Common myeloid progenitor, CD34-positive (primary cell): ENCODE measurements at regions not wholly inside any gene's neighbourhood (a gene's known extent, or its start where the extent isn't known, plus 50 kb on each side); places are given as distances from the start of the nearest gene placed in this dataset.
"Not testable (repeated sequence)": the region's sequence is repeated elsewhere in the genome, so short reads cannot be mapped to it uniquely, and the experiment has no call there.

Experiments used
- CTCF ChIA-PET: fragments of 350-600 bp; sonication (Branson Sonifier 250); formaldehyde crosslinking; loops from one replicate; lab custom pipeline; 2021; ENCODE audit warnings: antibody characterized with exemption; lab: Charles Lee
- POLR2A ChIA-PET: fragments of 350-600 bp; sonication (Branson Sonifier 250); formaldehyde crosslinking; loops from one replicate; lab custom pipeline; 2021; ENCODE audit warnings: antibody characterized with exemption; lab: Charles Lee
- DNase-seq, 3 donors: peaks; one replicate each; pipeline versions ENCODE4 v3.0.0 to v3.0.0-alpha.2; 2013
- H3K27ac ChIP-seq, 2 experiments: 1 replicate in 1 of 2; 2 replicates in 1 of 2; pipeline ENCODE4 v1.7.0; 2013; ENCODE audit warnings: inconsistent platforms in 2 of 2, low read length in 2 of 2, mild to moderate bottlenecking in 2 of 2, low read depth in 1 of 2, moderate library complexity in 1 of 2; ENCODE audit not compliant: severe bottlenecking in 2 of 2, insufficient read depth in 1 of 2, poor library complexity in 1 of 2
- H3K27me3 ChIP-seq, 5 experiments: replicated peaks in 2 of 5; 1 replicate in 3 of 5; 2 replicates in 2 of 5; pipeline versions ENCODE4 v1.6.1 to v1.7.0; 2013; ENCODE audit warnings: low read length in 4 of 5, mild to moderate bottlenecking in 2 of 5, moderate library complexity in 2 of 5, inconsistent platforms in 1 of 5; ENCODE audit not compliant: insufficient read depth in 5 of 5, control insufficient read depth in 4 of 5
- H3K36me3 ChIP-seq, 4 experiments: 1 replicate in 2 of 4; 2 replicates in 2 of 4; pipeline versions ENCODE4 v1.6.1 to v1.7.0; 2013; ENCODE audit warnings: low read length in 3 of 4, control low read depth in 1 of 4, mild to moderate bottlenecking in 1 of 4; ENCODE audit not compliant: control insufficient read depth in 4 of 4, insufficient read depth in 4 of 4
- H3K4me1 ChIP-seq, 4 experiments: 1 replicate in 3 of 4; 2 replicates in 1 of 4; pipeline versions ENCODE4 v1.6.1 to v1.7.1; 2013; ENCODE audit warnings: low read length in 3 of 4, mild to moderate bottlenecking in 3 of 4, control low read depth in 1 of 4, inconsistent platforms in 1 of 4, moderate library complexity in 1 of 4; ENCODE audit not compliant: control insufficient read depth in 4 of 4, insufficient read depth in 4 of 4; ENCODE audit errors: control extremely low read depth in 1 of 4
- H3K4me3 ChIP-seq, 7 experiments: 1 replicate in 4 of 7; 2 replicates in 3 of 7; pipeline versions ENCODE4 v1.5.1 to v1.7.0; 2013; ENCODE audit warnings: mild to moderate bottlenecking in 7 of 7, low read length in 6 of 7, moderate library complexity in 6 of 7, inconsistent platforms in 2 of 7, low read depth in 2 of 7, control low read depth in 1 of 7; ENCODE audit not compliant: insufficient read depth in 4 of 7, control insufficient read depth in 1 of 7; ENCODE audit errors: extremely low read depth in 1 of 7
- H3K9me3 ChIP-seq, 5 experiments: 1 replicate in 4 of 5; 2 replicates in 1 of 5; pipeline versions ENCODE4 v1.6.1 to v1.7.1; 2013; ENCODE audit warnings: low read length in 4 of 5, mild to moderate bottlenecking in 2 of 5, inconsistent platforms in 1 of 5, low read depth in 1 of 5, moderate library complexity in 1 of 5; ENCODE audit not compliant: control insufficient read depth in 4 of 5, insufficient read depth in 2 of 5; ENCODE audit errors: control extremely low read depth in 1 of 5
- WGBS: methylation state at CpG from one replicate; pipeline ENCODE4 v1.1.5; 2013; ENCODE audit not compliant: insufficient coverage; 5-methylcytosine and 5-hydroxymethylcytosine counted together

DNA sequence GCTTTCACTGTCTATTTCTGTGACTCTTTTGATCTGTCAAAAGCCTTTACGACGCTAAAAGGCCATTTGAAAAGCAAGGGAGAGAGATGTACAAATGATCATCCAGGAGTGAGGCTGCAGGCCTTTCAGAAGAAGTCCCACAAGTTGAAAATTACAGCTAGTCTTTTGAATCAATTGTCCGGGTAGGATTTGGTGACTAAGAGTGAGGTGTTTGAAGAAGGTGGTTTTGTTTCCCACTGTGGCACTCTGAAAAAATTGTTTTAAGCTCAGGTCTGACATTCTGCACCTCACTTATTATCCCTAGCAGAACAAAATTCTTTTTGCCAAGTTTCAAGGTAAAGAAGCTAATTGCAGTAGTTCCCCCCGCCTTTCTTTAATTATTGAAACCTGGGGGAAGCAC is 50.8 kb upstream of the TMEM108 start:
- Histone ChIP-seq H3K4me1 (no peaks in the 10 kb centered on the region), H3K9me3 (no peaks in the 10 kb centered on the region), H3K36me3 (no peaks in the 10 kb centered on the region), H3K4me3 (no peak overlapping the region), H3K27me3 (peaks cover 0 to 2% (median 0%) of the 10 kb centered on the region in 5 experiments), H3K27ac (no peak overlapping the region)
- POLR2A ChIA-PET: no interaction called here
- no peak for DNase-seq
- 90% methylated on average over 2 of the region's 4 CpGs for WGBS
- CTCF ChIA-PET: no interaction called here

DNA sequence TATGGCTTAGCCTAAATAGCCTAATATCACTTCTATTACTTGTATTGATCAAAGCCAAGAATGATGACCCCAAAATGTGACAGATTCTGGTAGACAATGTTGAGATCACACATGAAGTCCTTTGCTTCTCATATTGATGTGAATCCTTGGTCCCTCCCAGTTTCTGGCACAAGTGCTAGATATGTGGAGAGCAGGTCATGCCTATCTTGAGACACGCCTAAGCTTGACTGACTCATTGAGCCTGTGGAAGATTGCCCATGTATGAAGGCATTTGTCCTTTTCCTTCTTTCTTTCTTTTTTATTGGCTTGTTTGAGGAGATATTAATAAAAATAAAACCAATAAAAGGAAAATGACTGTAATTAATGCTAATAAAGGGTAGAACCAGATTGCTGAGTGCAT is 54.0 kb upstream of the TMEM108 start:
- H3K27me3 ChIP-seq: peaks cover 0 to 2% (median 0%) of the 10 kb centered on the region in 5 experiments
- no peak for DNase-seq
- H3K27ac ChIP-seq: no peak overlapping the region
- H3K4me1 ChIP-seq: no peaks in the 10 kb centered on the region
- POLR2A ChIA-PET: no interaction called here
- H3K9me3 ChIP-seq: peaks cover 0 to 2% (median 0%) of the 10 kb centered on the region in 5 experiments
- 100% methylated on average over 1 of the region's 1 CpG for WGBS
- H3K4me3 ChIP-seq: no peak overlapping the region
- no peaks in the 10 kb centered on the region for H3K36me3 ChIP-seq
- CTCF ChIA-PET: interaction anchor here (0.8 kb wide), 1 partner anchor 398 kb away, joined by 3 read pairs; no protein-coding TSS in a partner anchor

DNA sequence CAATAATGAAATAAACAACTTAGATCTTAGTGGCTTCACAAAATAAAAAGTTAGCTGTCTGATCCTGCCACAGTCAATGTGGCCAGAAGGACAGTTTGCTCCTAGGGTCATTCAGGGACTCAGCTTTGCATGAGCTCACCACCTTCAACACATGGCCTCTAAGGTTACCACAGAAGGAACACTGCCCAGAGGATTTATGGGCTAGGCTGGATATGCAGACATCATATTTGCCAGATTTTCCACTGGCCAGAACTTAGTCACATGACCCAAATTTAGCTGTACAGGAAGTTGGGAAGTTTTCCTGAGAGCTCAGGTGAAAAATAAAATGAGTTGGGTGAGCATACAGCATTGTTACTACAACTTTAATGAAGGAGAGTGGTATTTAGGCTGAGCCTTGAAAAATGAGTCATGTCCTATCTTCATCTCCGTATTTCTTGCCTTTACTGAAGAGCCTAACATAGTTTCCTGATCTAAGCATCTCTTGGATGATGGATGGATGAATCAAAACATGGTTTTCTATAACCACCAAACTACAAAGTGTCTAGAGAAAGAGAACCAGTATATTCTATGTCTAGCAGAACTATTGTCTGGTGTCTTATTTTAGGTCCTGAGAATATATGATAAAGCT is 54.9 kb upstream of the TMEM108 start:
- Histone ChIP-seq H3K36me3 (no peaks in the 10 kb centered on the region), H3K27ac (no peak overlapping the region), H3K27me3 (peaks cover 0 to 2% (median 0%) of the 10 kb centered on the region in 5 experiments), H3K4me3 (no peak overlapping the region), H3K4me1 (no peaks in the 10 kb centered on the region), H3K9me3 (peaks cover 0 to 2% (median 0%) of the 10 kb centered on the region in 5 experiments)
- ChIA-PET CTCF (interaction anchor here (0.7 kb wide), 1 partner anchor 12 kb away, joined by 3 read pairs; no protein-coding TSS in a partner anchor), POLR2A (no interaction called here)
- 100% methylated on average over 1 of the region's 1 CpG for WGBS
- DNase-seq: no peak

DNA sequence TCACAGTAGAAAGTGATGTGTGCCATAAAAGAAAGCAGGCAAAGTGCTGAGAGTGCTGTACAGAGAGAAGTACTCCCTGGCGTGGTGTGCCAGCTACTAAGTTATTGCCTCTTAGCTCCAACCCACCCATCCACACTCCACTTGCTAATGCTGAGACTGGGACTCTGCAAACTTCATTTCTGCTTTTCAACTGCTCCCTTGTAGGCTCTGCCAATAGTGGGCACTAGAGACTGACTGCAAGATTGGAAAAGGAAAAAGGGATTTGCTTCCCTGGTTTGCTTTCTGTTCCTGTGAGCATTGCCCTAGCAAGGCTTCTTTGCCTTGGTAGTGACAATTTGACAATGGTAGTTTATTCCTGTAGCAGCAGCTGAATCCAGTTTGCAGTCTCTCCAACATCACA is 56.5 kb upstream of the TMEM108 start:
- Histone ChIP-seq H3K9me3 (peaks cover 0 to 2% (median 0%) of the 10 kb centered on the region in 5 experiments), H3K27ac (no peak overlapping the region), H3K27me3 (peaks cover 0 to 4% (median 0%) of the 10 kb centered on the region in 5 experiments), H3K4me3 (no peak overlapping the region), H3K4me1 (no peaks in the 10 kb centered on the region), H3K36me3 (no peaks in the 10 kb centered on the region)
- ChIA-PET CTCF (no interaction called here), POLR2A (no interaction called here)
- no CpG with 5 or more reads among the region's 1 CpG for WGBS
- no peak for DNase-seq

DNA sequence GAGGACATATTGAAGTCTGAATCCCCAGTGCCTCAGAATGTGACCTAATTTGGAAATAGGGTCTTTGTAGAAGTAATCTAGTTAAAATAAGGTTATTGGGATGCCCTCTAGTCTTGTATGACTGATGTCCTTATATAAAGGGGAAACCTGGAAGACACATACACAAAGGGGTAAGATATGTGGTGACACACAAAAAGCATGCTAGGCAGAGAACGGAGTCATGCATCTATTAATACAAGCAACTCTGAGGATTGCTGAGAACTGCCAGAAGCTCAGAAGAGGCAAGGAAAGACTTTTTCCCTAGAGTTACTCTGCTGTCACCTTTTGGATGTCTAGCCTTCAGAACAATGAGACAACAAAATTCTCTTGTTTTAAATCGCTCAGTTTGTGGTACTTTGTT is 58.1 kb upstream of the TMEM108 start:
- DNase-seq: no peak
- Histone ChIP-seq H3K27me3 (peaks cover 0 to 2% (median 0%) of the 10 kb centered on the region in 5 experiments), H3K27ac (no peak overlapping the region), H3K4me3 (no peak overlapping the region), H3K36me3 (no peaks in the 10 kb centered on the region), H3K9me3 (peaks cover 0 to 2% (median 0%) of the 10 kb centered on the region in 5 experiments), H3K4me1 (no peaks in the 10 kb centered on the region)
- CTCF ChIA-PET: interaction anchor here (0.5 to 1.2 kb wide), 2 partner anchors 12 to 142 kb away, joined by 3 to 4 read pairs; no protein-coding TSS in a partner anchor
- 100% methylated on average over 1 of the region's 2 CpGs for WGBS
- POLR2A ChIA-PET: no interaction called here

DNA sequence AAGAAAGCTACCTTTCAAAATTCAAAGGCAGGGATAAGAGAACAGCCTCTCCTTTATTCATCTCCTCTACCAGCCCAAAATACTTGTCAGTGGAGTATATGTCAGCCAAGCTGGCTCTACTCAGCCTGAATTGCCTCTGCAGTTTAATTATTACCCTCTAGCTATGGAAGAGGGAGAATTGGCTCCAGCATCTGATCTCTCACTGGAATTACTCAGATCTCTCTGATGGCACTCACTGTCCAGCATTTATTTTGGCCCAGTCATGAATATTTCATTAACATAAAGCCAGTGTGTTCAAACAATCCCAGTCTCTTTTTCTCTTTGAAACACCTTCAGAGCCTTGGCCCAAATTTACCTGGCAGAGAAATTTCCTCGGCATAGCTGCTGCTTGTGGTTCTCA is 58.6 kb upstream of the TMEM108 start:
- POLR2A ChIA-PET: no interaction called here
- no peak for DNase-seq
- 100% methylated on average over 1 of the region's 1 CpG for WGBS

DNA sequence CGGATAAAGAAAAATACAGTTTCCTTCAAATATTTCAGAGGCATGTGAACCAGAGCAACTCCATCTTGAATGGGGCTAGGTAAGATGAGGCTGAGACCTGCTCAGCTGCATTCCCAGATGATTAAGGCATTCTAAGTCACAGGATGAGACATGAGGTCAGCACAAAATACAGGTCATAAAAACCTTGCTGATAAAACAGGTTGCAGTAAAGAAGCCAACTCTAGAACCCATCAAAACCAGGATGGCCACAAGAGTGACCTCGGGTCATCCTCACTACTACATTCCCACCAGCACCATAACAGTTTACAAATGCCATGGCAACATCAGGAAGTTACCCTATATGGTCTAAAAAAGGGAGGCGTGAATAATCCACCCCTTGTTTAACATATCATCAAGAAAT is 59.2 kb upstream of the TMEM108 start:
- DNase-seq, H3K4me1 ChIP-seq, POLR2A ChIA-PET, H3K9me3 ChIP-seq, H3K27me3 ChIP-seq, H3K4me3 ChIP-seq, H3K27ac ChIP-seq, H3K36me3 ChIP-seq, CTCF ChIA-PET: not testable (repeated sequence)
- 100% methylated on average over 2 of the region's 3 CpGs for WGBS

More for the DNA sequence above, 58.6 kb upstream of the TMEM108 start:
- Histone ChIP-seq H3K4me3 (no peak overlapping the region), H3K27ac (no peak overlapping the region), H3K4me1 (no peaks in the 10 kb centered on the region), H3K27me3 (peaks cover 0 to 2% (median 0%) of the 10 kb centered on the region in 5 experiments), H3K36me3 (no peaks in the 10 kb centered on the region), H3K9me3 (peaks cover 0 to 2% (median 0%) of the 10 kb centered on the region in 5 experiments)
- CTCF ChIA-PET: interaction anchor here (1.2 kb wide), 1 partner anchor 12 kb away, joined by 4 read pairs; no protein-coding TSS in a partner anchor
